ENCODE measurements at regions not wholly inside any gene's neighbourhood (a gene's known extent, or its start where the extent isn't known, plus 50 kb on each side); places are given as distances from the start of the nearest gene placed in this dataset.

DNA sequence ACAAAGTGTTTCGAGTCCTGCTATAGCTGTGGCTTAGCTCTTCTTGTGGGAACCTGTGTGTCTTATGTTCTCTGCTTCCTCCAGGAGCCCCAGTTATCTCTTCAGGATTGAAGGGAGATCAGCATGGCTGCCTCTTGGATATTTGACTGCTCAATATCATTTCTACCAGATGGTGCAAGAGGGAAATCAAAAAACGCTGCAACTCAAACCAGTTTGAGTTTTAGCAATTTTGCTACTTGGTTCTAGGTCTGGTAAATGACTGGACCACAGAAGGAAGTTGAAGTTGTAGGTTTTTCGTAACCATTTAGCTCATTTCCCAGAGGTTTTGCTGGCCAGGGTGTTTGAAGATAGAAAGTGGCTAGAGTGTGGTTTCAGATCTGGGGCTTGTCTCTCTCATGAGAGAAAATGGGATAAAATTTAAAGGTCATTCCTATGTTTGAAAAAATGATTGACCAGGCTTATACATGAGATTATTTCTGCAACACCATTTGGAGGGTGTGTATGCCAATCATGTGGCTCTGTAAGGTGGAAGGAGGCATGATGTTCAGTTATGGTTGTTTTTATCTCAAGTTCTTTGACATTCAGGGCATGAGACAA lies 210.4 kb downstream of the SPRY1 start:
- Histone ChIP-seq H3K27me3 (ENCODE audit: insufficient read depth, low read length) (no peaks in the 10 kb centered on the region), H3K4me1 (ENCODE audit: insufficient read depth, low read length) (no peaks in the 10 kb centered on the region), H3K36me3 (ENCODE audit: insufficient read depth, low read length) (no peaks in the 10 kb centered on the region), H3K4me3 (ENCODE audit: low read length) (no peak overlapping the region), H3K9me3 (ENCODE audit: low read length) (no peaks in the 10 kb centered on the region), H2AFZ (ENCODE audit: low read depth, low read length) (no peak overlapping the region)

DNA sequence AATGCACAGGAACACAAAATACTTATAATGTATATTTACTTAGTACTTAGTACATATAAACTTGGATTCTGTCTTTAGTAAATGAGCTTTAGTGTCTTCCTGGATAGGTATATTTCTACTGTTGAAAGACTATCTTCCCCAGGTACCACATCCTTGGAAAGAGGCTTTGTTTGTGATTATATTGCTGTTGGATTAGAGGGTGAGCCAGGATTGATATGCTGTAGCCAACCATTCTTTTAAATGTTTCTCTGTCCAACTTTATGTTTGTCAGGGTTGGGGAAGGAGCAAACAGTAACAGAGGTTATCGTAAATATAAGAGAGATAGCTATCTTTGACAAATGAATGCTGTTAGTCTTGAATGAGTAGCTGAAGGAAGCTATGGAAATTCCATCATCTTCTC lies 213.2 kb downstream of the SPRY1 start:
- no peaks in the 10 kb centered on the region for H3K36me3 ChIP-seq (ENCODE audit: insufficient read depth, low read length)

DNA sequence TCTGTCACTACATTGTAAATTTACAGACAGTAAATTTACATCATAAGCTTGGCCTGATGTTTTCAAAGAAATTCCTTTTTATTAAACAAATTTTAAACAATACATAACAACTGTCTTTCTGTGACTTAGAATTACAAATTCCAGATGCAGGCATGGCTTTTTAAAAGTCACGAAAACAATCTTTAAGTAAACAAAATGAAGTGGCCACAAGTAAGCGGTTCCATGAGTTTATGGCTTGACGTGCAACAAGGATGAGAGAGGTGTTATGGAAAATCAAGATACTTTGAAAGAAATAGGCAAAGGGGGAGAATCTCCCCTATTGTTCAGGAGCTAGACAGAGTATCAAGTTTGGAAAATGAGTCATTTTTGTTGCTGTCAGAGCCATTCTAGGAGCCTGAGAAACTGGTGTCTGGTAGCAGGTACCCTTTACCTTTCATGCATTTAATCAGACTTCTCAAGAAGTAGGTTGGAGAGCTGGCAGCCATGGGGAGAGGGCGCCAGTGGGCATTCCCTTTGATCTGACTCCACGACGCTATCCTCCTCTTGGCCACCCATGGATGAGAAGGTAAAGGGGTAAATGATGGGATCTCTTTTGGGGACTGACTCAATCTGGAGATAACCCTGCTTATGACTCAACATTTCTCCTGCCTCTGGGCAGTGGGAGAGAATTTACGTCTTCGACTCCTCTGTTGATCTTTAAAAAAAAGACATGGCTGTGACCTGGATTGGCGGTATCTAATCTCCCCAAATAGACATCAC lies 217.2 kb downstream of the SPRY1 start:
- H2AFZ ChIP-seq (ENCODE audit: low read depth, low read length) = no peak overlapping the region
- peaks cover 25% of the 10 kb centered on the region for H3K4me1 ChIP-seq (ENCODE audit: insufficient read depth, low read length)
- no peaks in the 10 kb centered on the region for H3K27me3 ChIP-seq (ENCODE audit: insufficient read depth, low read length)
- no peak overlapping the region for H3K4me3 ChIP-seq (ENCODE audit: low read length)
- H3K36me3 ChIP-seq (ENCODE audit: insufficient read depth, low read length) = no peaks in the 10 kb centered on the region
- no peaks in the 10 kb centered on the region for H3K9me3 ChIP-seq (ENCODE audit: low read length)

More for the DNA sequence above, 213.2 kb downstream of the SPRY1 start:
- Histone ChIP-seq H3K27me3 (ENCODE audit: insufficient read depth, low read length) (no peaks in the 10 kb centered on the region), H3K9me3 (ENCODE audit: low read length) (no peaks in the 10 kb centered on the region), H2AFZ (ENCODE audit: low read depth, low read length) (no peak overlapping the region), H3K4me3 (ENCODE audit: low read length) (no peak overlapping the region), H3K4me1 (ENCODE audit: insufficient read depth, low read length) (no peaks in the 10 kb centered on the region)

DNA sequence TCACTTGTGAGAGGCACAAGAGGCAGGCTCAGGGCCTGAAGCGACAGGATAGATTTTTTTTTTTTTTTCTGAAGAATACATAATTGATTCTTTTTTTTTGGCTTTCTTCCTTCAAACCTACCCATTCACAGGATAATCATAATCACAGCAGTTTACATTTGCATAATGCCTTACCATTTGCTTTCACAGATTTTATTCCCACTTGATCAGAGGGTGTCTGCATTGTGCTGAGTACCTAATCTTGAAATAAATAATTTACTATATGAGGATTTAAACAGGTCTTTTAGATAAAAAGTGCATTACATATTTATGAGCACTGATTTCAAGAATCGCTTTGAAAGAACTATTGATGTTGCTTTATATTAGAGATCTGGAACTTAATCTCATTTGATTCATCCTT lies 219.3 kb downstream of the SPRY1 start:
- Histone ChIP-seq H3K9me3 (ENCODE audit: low read length) (no peaks in the 10 kb centered on the region), H2AFZ (ENCODE audit: low read depth, low read length) (peak overlapping the region; percentile 18), H3K4me1 (ENCODE audit: insufficient read depth, low read length) (peaks cover 25% of the 10 kb centered on the region), H3K36me3 (ENCODE audit: insufficient read depth, low read length) (no peaks in the 10 kb centered on the region), H3K27me3 (ENCODE audit: insufficient read depth, low read length) (no peaks in the 10 kb centered on the region), H3K4me3 (ENCODE audit: low read length) (no peak overlapping the region)

DNA sequence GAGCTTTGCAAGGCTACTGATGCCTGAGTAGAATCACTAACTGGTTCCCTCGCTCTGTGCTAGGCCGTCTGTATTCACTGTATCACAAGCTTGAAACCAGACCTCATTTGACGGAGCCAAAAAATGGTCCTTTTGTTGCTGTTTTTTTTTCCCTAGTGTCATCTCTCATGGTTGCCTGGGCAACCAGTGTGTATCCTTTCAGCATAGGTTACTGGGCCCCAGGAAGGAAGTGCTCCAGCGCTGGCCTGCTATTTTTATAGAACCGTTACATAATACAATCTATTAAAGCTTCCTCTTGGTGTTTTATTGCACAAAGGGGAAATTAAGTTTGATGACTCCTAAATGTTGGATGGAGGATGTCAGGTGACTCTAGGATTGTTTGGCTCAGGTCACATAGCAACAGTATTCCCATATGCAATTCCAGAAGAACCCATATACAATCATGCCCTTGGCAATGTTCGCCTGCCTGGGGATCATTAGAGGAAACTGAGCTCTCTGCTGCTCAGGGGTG lies 220.4 kb downstream of the SPRY1 start:
- H3K9me3 ChIP-seq (ENCODE audit: low read length) = no peaks in the 10 kb centered on the region
- H3K4me1 ChIP-seq (ENCODE audit: insufficient read depth, low read length) = peaks cover 25% of the 10 kb centered on the region
- H3K36me3 ChIP-seq (ENCODE audit: insufficient read depth, low read length) = no peaks in the 10 kb centered on the region
- H3K4me3 ChIP-seq (ENCODE audit: low read length) = no peak overlapping the region
- H3K27me3 ChIP-seq (ENCODE audit: insufficient read depth, low read length) = no peaks in the 10 kb centered on the region
- H2AFZ ChIP-seq (ENCODE audit: low read depth, low read length) = peak overlapping the region; percentile 17

DNA sequence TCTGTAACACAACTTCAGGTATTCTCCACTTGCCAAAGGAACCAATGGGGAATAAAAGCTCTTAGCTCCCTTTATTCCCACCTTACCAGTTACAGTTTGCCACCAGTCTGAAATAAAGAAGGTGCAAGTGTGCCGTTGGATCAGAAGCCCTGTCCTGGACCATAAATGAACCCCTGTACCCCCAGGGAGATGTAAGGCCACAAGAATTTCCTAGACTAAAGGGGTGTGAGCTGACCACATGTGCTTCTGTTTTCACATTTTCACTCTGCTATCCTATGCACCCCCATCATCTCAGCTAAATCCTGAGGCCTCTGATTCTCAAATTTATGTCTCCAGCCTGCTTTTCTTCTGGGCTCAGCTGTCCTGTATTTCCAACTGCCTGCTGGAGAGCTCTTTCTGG lies 221.2 kb downstream of the SPRY1 start:
- Histone ChIP-seq H3K4me1 (ENCODE audit: insufficient read depth, low read length) (peaks cover 25% of the 10 kb centered on the region), H3K4me3 (ENCODE audit: low read length) (no peak overlapping the region), H3K9me3 (ENCODE audit: low read length) (no peaks in the 10 kb centered on the region), H3K36me3 (ENCODE audit: insufficient read depth, low read length) (no peaks in the 10 kb centered on the region), H2AFZ (ENCODE audit: low read depth, low read length) (no peak overlapping the region), H3K27me3 (ENCODE audit: insufficient read depth, low read length) (no peaks in the 10 kb centered on the region)

DNA sequence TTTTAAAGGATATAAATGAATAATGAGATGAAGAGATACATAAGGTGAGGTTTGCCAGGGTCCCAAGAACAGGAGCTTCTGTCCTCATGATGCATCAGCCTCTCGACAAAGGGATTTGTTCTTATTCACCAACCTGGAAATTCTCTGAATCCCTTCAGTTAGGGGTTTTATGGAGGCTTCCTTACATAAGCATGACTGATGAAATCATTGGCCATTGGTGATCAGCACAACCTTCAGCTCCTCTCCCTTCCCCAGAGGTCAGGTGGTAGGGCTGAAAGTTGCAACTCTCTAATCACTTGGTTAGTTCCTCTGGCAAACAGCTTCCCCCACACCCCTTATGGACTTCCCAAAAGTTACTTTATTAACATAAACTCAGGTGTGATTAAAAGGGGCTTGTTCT lies 222.0 kb downstream of the SPRY1 start:
- H3K4me3 ChIP-seq (ENCODE audit: low read length) = no peak overlapping the region
- no peaks in the 10 kb centered on the region for H3K9me3 ChIP-seq (ENCODE audit: low read length)
- H3K36me3 ChIP-seq (ENCODE audit: insufficient read depth, low read length) = no peaks in the 10 kb centered on the region
- no peaks in the 10 kb centered on the region for H3K27me3 ChIP-seq (ENCODE audit: insufficient read depth, low read length)
- H2AFZ ChIP-seq (ENCODE audit: low read depth, low read length) = no peak overlapping the region
- H3K4me1 ChIP-seq (ENCODE audit: insufficient read depth, low read length) = peaks cover 25% of the 10 kb centered on the region

DNA sequence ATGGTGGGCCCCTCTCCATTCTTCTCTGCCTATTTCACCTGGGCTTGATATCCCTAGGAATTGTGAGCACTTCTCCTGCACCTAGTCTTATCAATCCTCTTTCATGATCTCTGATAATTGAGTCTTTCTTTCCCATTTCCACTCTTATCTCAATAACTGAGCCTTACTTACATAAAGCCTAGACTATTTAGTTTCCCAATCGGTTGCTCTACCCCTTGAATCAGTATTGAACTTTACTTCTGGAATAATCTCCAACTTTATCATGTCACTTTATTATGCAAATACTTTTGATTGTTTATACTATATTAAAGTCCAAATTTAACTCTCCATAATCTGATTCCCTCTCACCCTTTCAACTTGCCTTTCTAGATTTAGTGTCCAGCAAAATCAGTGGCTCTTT lies 222.7 kb downstream of the SPRY1 start:
- Histone ChIP-seq H3K36me3 (ENCODE audit: insufficient read depth, low read length) (no peaks in the 10 kb centered on the region), H3K27me3 (ENCODE audit: insufficient read depth, low read length) (no peaks in the 10 kb centered on the region), H3K4me3 (ENCODE audit: low read length) (no peak overlapping the region), H2AFZ (ENCODE audit: low read depth, low read length) (no peak overlapping the region), H3K9me3 (ENCODE audit: low read length) (no peaks in the 10 kb centered on the region), H3K4me1 (ENCODE audit: insufficient read depth, low read length) (peaks cover 25% of the 10 kb centered on the region)

DNA sequence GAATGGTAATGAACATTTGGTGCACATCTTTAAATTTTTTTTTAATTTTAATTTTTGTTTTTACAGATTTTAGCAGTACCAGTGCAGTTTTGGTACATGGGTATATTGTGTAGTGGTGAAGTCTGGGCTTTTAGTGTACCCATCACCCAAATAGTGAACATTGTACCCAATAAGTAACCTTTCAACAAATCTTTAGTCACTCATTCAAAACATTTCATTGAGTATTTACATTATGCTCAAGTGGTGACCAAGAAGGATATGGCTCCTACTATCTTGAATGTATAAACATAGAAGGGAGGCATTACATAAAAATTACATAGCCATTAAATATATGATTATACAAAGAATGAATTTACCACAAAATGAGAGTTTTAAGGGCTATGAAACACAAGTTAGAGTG lies 223.3 kb downstream of the SPRY1 start:
- Histone ChIP-seq H3K9me3 (ENCODE audit: low read length) (no peaks in the 10 kb centered on the region), H2AFZ (ENCODE audit: low read depth, low read length) (no peak overlapping the region), H3K27me3 (ENCODE audit: insufficient read depth, low read length) (no peaks in the 10 kb centered on the region), H3K36me3 (ENCODE audit: insufficient read depth, low read length) (no peaks in the 10 kb centered on the region), H3K4me3 (ENCODE audit: low read length) (no peak overlapping the region), H3K4me1 (ENCODE audit: insufficient read depth, low read length) (peaks cover 25% of the 10 kb centered on the region)

DNA sequence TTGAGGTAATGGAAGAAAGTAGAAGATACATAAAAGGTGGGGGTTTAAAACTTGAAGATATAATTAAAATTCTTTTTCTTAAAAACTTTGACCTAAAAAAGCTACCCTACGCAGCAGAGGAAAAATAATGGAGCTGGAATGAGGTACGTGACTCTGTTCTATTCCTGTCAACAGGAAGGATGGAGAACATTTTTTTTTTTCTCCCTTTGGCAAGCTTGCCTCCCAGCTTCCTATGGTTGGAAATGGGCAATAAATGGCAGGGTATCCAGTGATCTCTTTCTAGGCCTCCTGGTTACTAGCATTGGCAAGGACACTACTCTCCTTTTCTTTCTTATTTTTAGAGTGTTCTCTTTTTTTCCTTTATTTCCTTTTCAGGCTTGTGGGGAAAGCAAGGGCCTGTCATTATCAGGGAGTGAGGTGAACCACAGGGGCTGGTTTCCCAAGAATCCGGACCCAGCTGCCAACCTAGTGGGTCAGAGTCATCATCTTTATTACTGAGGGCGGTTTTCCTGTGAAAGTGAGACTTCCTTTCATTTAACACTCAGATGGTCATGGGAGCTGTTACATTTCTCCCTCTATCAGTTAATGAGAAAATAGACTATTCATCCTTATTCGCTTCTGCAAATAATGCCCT lies 224.6 kb downstream of the SPRY1 start:
- H3K27me3 ChIP-seq (ENCODE audit: insufficient read depth, low read length) = no peaks in the 10 kb centered on the region
- peaks cover 13% of the 10 kb centered on the region for H3K4me1 ChIP-seq (ENCODE audit: insufficient read depth, low read length)
- H3K36me3 ChIP-seq (ENCODE audit: insufficient read depth, low read length) = no peaks in the 10 kb centered on the region
- H3K9me3 ChIP-seq (ENCODE audit: low read length) = no peaks in the 10 kb centered on the region
- H2AFZ ChIP-seq (ENCODE audit: low read depth, low read length) = no peak overlapping the region
- H3K4me3 ChIP-seq (ENCODE audit: low read length) = no peak overlapping the region

DNA sequence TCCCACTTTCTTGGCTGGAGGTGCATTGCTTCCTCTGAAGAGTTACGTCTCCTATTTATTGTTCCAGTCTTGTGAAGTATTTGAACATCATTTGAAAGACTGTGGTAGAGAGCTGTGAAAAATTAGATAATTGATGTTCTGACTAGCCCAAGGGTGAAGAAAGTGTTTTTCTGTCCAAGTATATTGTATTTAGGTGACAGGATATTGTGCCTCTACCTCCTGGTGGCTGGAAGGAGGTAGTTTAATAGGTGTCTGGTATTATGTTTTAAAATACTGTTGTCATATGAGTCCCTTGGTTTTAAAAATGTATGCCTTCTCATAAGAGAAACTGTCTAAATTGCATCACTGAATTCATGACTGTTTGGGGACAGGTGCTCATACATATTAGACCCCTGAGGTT lies 226.0 kb downstream of the SPRY1 start:
- Histone ChIP-seq H2AFZ (ENCODE audit: low read depth, low read length) (no peak overlapping the region), H3K4me1 (ENCODE audit: insufficient read depth, low read length) (peaks cover 8% of the 10 kb centered on the region), H3K27me3 (ENCODE audit: insufficient read depth, low read length) (no peaks in the 10 kb centered on the region), H3K9me3 (ENCODE audit: low read length) (no peaks in the 10 kb centered on the region), H3K4me3 (ENCODE audit: low read length) (no peak overlapping the region), H3K36me3 (ENCODE audit: insufficient read depth, low read length) (no peaks in the 10 kb centered on the region)

DNA sequence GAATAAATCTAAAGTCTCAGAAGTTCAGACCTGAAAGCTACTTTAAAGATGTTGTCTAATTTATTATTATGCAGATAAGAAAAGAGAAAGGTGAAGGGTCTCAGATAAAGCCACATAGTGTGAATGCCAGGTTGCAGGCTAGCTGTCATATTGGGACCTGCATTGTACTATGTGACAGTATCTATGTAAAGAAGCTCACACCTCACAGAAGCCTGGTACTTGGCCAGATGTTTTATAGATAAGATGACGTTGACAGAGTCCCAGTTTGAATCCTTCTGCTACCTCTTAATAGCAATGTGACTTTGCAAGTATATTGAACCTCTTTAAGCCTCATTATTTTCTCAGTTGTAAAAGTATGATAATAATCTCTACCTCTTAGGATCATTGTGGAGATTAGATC lies 227.0 kb downstream of the SPRY1 start:
- Histone ChIP-seq H3K36me3 (ENCODE audit: insufficient read depth, low read length) (no peaks in the 10 kb centered on the region), H3K27me3 (ENCODE audit: insufficient read depth, low read length) (no peaks in the 10 kb centered on the region), H3K4me1 (ENCODE audit: insufficient read depth, low read length) (peaks cover 5% of the 10 kb centered on the region), H3K9me3 (ENCODE audit: low read length) (no peaks in the 10 kb centered on the region), H2AFZ (ENCODE audit: low read depth, low read length) (no peak overlapping the region), H3K4me3 (ENCODE audit: low read length) (no peak overlapping the region)

DNA sequence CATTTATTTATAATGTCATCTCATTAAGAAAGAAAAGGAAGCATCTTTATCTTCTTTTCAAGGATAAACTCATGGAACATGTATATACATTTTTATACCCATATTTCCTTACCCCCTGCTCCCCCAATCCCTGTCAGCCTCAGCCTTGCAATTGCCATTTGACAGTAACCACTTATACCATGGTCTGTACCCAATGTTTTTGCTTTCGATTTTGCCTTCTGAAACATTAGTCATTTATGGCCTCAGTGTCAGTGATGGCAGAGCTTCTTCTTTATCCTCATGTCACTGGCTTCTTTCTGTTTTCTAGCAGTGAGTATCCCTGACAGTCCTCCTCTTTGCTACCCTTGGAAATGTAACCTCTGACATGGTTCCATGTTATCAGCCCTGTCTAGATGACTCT lies 228.4 kb downstream of the SPRY1 start:
- H3K27me3 ChIP-seq (ENCODE audit: insufficient read depth, low read length) = no peaks in the 10 kb centered on the region
- no peaks in the 10 kb centered on the region for H3K9me3 ChIP-seq (ENCODE audit: low read length)
- no peaks in the 10 kb centered on the region for H3K36me3 ChIP-seq (ENCODE audit: insufficient read depth, low read length)
- no peak overlapping the region for H3K4me3 ChIP-seq (ENCODE audit: low read length)
- peaks cover 5% of the 10 kb centered on the region for H3K4me1 ChIP-seq (ENCODE audit: insufficient read depth, low read length)
- H2AFZ ChIP-seq (ENCODE audit: low read depth, low read length) = no peak overlapping the region

Data from neuron (in vitro differentiated cells).